HEK293 (cell line): ENCODE measurements at regions not wholly inside any gene's neighbourhood (a gene's known extent, or its start where the extent isn't known, plus 50 kb on each side); places are given as distances from the start of the nearest gene placed in this dataset.

ENCODE experiments used
- BCL11B ChIP-seq: fragments of 450-650 bp; formaldehyde crosslinking; IDR thresholded peaks from 2 replicates; pipeline ENCODE4 v1.5.1; 2016; ENCODE audit warnings: low read depth, missing biosample characterization, missing genetic modification characterization
- FEZF1 ChIP-seq: fragments of 450-650 bp; formaldehyde crosslinking; IDR thresholded peaks from 2 replicates; pipeline ENCODE4 v1.5.1; 2016; ENCODE audit warnings: missing biosample characterization, missing genetic modification characterization
- GLI4 ChIP-seq: fragments of 450-650 bp; formaldehyde crosslinking; IDR thresholded peaks from 2 replicates; pipeline ENCODE4 v1.5.1; 2016; ENCODE audit warnings: missing biosample characterization, missing genetic modification characterization
- HOXA7 ChIP-seq: sonication (generic); formaldehyde crosslinking; IDR thresholded peaks from 2 replicates; pipeline ENCODE4 v1.8.1; 2022; ENCODE audit warnings: missing genetic modification reagents, borderline replicate concordance
- HOXD13 ChIP-seq: sonication (generic); formaldehyde crosslinking; IDR thresholded peaks from 2 replicates; pipeline ENCODE4 v1.8.0; 2022; ENCODE audit warnings: missing genetic modification reagents, borderline replicate concordance
- KLF7 ChIP-seq: fragments of 450-650 bp; formaldehyde crosslinking; IDR thresholded peaks from 2 replicates; pipeline ENCODE4 v1.5.1; 2016; ENCODE audit warnings: missing biosample characterization, missing genetic modification characterization, borderline replicate concordance
- KLF8 ChIP-seq: fragments of 450-650 bp; formaldehyde crosslinking; IDR thresholded peaks from 2 replicates; pipeline ENCODE4 v1.5.1; 2016; ENCODE audit warnings: missing biosample characterization, missing genetic modification characterization
- MYNN ChIP-seq: fragments of 450-650 bp; formaldehyde crosslinking; IDR thresholded peaks from 2 replicates; pipeline ENCODE4 v1.5.1; 2016; ENCODE audit warnings: missing biosample characterization, missing genetic modification characterization, borderline replicate concordance
- PRDM1 ChIP-seq: fragments of 450-650 bp; formaldehyde crosslinking; IDR thresholded peaks from 2 replicates; pipeline ENCODE4; 2016; ENCODE audit warnings: missing biosample characterization, missing genetic modification characterization
- REST ChIP-seq: fragments of 450-650 bp; formaldehyde crosslinking; IDR thresholded peaks from 2 replicates; pipeline ENCODE4 v1.5.1; 2016; ENCODE audit warnings: missing biosample characterization, missing genetic modification characterization
- SCRT2 ChIP-seq: fragments of 450-650 bp; formaldehyde crosslinking; IDR thresholded peaks from 2 replicates; pipeline ENCODE4 v1.5.1; 2016; ENCODE audit warnings: missing biosample characterization, missing genetic modification characterization
- ZBTB20 ChIP-seq: fragments of 450-650 bp; formaldehyde crosslinking; IDR thresholded peaks from 2 replicates; pipeline ENCODE4 v1.5.1; 2016; ENCODE audit warnings: missing biosample characterization, missing genetic modification characterization
- ZBTB21 ChIP-seq: fragments of 450-650 bp; formaldehyde crosslinking; IDR thresholded peaks from 2 replicates; pipeline ENCODE4 v1.5.1; 2017; ENCODE audit warnings: missing biosample characterization, missing genetic modification characterization
- ZBTB49 ChIP-seq: fragments of 450-650 bp; formaldehyde crosslinking; IDR thresholded peaks from 2 replicates; pipeline ENCODE4 v1.5.1; 2016; ENCODE audit warnings: missing biosample characterization, missing genetic modification characterization, low read depth
- ZNF146 ChIP-seq: fragments of 450-650 bp; formaldehyde crosslinking; IDR thresholded peaks from 2 replicates; pipeline ENCODE4 v1.5.1; 2016; ENCODE audit warnings: missing biosample characterization, missing genetic modification characterization
- ZNF16 ChIP-seq: fragments of 450-650 bp; formaldehyde crosslinking; IDR thresholded peaks from 2 replicates; pipeline ENCODE4 v1.5.1; 2016; ENCODE audit warnings: low read depth, missing biosample characterization, missing genetic modification characterization
- ZNF174 ChIP-seq: fragments of 450-650 bp; formaldehyde crosslinking; IDR thresholded peaks from 2 replicates; pipeline ENCODE4 v1.5.0; 2017; ENCODE audit warnings: missing biosample characterization, mild to moderate bottlenecking, missing genetic modification characterization
- ZNF18 ChIP-seq: fragments of 450-650 bp; formaldehyde crosslinking; IDR thresholded peaks from 2 replicates; pipeline ENCODE4 v1.5.1; 2016; ENCODE audit warnings: missing biosample characterization, missing genetic modification characterization
- ZNF184 ChIP-seq: fragments of 450-650 bp; IDR thresholded peaks from 2 replicates; pipeline ENCODE4 v1.5.1; 2018; ENCODE audit warnings: missing biosample characterization, mild to moderate bottlenecking, missing genetic modification characterization
- ZNF341 ChIP-seq: fragments of 450-650 bp; formaldehyde crosslinking; IDR thresholded peaks from 2 replicates; pipeline ENCODE4; 2016; ENCODE audit warnings: low read depth, missing biosample characterization, missing genetic modification characterization
- ZNF449 ChIP-seq: fragments of 450-650 bp; formaldehyde crosslinking; IDR thresholded peaks from 2 replicates; pipeline ENCODE4 v1.5.1; 2017; ENCODE audit warnings: missing biosample characterization, mild to moderate bottlenecking, missing genetic modification characterization, moderate library complexity
- ZNF549 ChIP-seq: fragments of 450-650 bp; IDR thresholded peaks from 2 replicates; pipeline ENCODE4 v1.5.1; 2018; ENCODE audit warnings: missing biosample characterization, missing genetic modification characterization, mild to moderate bottlenecking, inconsistent platforms, moderate library complexity
- ZNF580 ChIP-seq: fragments of 450-650 bp; formaldehyde crosslinking; IDR thresholded peaks from 2 replicates; pipeline ENCODE4 v1.5.1; 2016; ENCODE audit warnings: missing biosample characterization, missing genetic modification characterization
- ZNF585B ChIP-seq: fragments of 450-650 bp; formaldehyde crosslinking; IDR thresholded peaks from 2 replicates; pipeline ENCODE4 v1.5.1; 2016; ENCODE audit warnings: missing biosample characterization, missing genetic modification characterization
- ZNF600 ChIP-seq: fragments of 450-650 bp; formaldehyde crosslinking; IDR thresholded peaks from 2 replicates; pipeline ENCODE4 v1.5.1; 2016; ENCODE audit warnings: missing biosample characterization, missing genetic modification characterization
- ZNF610 ChIP-seq: fragments of 450-650 bp; formaldehyde crosslinking; IDR thresholded peaks from 2 replicates; pipeline ENCODE4 v1.5.1; 2016; ENCODE audit warnings: missing biosample characterization, missing genetic modification characterization, borderline replicate concordance
- ZNF645 ChIP-seq: fragments of 450-650 bp; formaldehyde crosslinking; IDR thresholded peaks from 2 replicates; pipeline ENCODE4; 2016; ENCODE audit warnings: missing biosample characterization, missing genetic modification characterization
- ZNF704 ChIP-seq: fragments of 450-650 bp; formaldehyde crosslinking; IDR thresholded peaks from 2 replicates; pipeline ENCODE4 v1.5.1; 2016; ENCODE audit warnings: missing biosample characterization, missing genetic modification characterization
- ZNF791 ChIP-seq: fragments of 450-650 bp; formaldehyde crosslinking; IDR thresholded peaks from 2 replicates; pipeline ENCODE4 v1.5.1; 2016; ENCODE audit warnings: missing biosample characterization, missing genetic modification characterization

- TF ChIP-seq FEZF1 (tag by site-specific recombination): peak; percentile 49
- TF ChIP-seq KLF8: no peak
- no peak for TF ChIP-seq ZBTB20 (tag by site-specific recombination)
- TF ChIP-seq HOXD13 (CRISPR knock-in tag): no peak
- peak; percentile 66; the same call in 1 of the 2 replicates for TF ChIP-seq ZNF341 (tag by site-specific recombination)
- no peak for TF ChIP-seq ZNF146 (tag by site-specific recombination)
- no peak for TF ChIP-seq ZNF600 (tag by site-specific recombination)
- no peak for TF ChIP-seq ZNF585B (tag by site-specific recombination)
- no peak for TF ChIP-seq ZNF16
- no peak for TF ChIP-seq ZNF704 (tag by site-specific recombination)
- TF ChIP-seq KLF7 (tag by site-specific recombination): no peak
- TF ChIP-seq ZNF174: no peak
- TF ChIP-seq ZNF549: no peak
- TF ChIP-seq ZBTB21 (tag by site-specific recombination): no peak
- no peak for TF ChIP-seq GLI4 (tag by site-specific recombination)
- no peak for TF ChIP-seq ZNF610 (tag by site-specific recombination)
- no peak for TF ChIP-seq ZNF184 (tag by site-specific recombination)
- no peak for TF ChIP-seq PRDM1
- no peak for TF ChIP-seq HOXA7
- no peak for TF ChIP-seq ZBTB49 (tag by site-specific recombination)
- TF ChIP-seq ZNF18 (tag by site-specific recombination): 0 out of 2 replicates have a peak, but pooled peaks have one; percentile 28
- no peak for TF ChIP-seq ZNF645 (tag by site-specific recombination)
- no peak for TF ChIP-seq ZNF449 (tag by site-specific recombination)
- TF ChIP-seq REST (tag by site-specific recombination): no peak
- no peak for TF ChIP-seq MYNN (tag by site-specific recombination)
- no peak for TF ChIP-seq ZNF791
- TF ChIP-seq BCL11B (tag by site-specific recombination): peak; percentile 76; the same call in 1 of the 2 replicates
- no peak for TF ChIP-seq ZNF580
- no peak for TF ChIP-seq SCRT2 (tag by site-specific recombination)
Measured at GRCh38 chr2:121075006-121075551, 209.9 kb downstream of the TFCP2L1 start (continued).
